Panc1 (cell line): ENCODE measurements at regions not wholly inside any gene's neighbourhood (a gene's known extent, or its start where the extent isn't known, plus 50 kb on each side); places are given as distances from the start of the nearest gene placed in this dataset.

Experiments used
- CTCF ChIP-seq: fragments of 450-650 bp; IDR thresholded peaks from 2 replicates; pipeline ENCODE4 v1.5.1; 2017; ENCODE audit warnings: mild to moderate bottlenecking
- POLR2AphosphoS5 ChIP-seq: IDR thresholded peaks from 2 replicates; pipeline ENCODE4 v1.6.1; 2012; ENCODE audit warnings: mild to moderate bottlenecking, low read depth, low read length, moderate library complexity
- SIN3A ChIP-seq: IDR thresholded peaks from 2 replicates; pipeline ENCODE4 v1.6.1; 2012; ENCODE audit warnings: low read depth, mild to moderate bottlenecking, low read length, moderate library complexity, borderline replicate concordance; ENCODE audit not compliant: insufficient read depth
- TCF7L2 ChIP-seq: IDR thresholded peaks from 2 replicates; pipeline ENCODE4 v1.6.1; 2011; ENCODE audit warnings: mild to moderate bottlenecking, low read depth, low read length, inconsistent platforms

GRCh38 chr1:243979396-243979795 is 71.7 kb upstream of the ZBTB18 start:
- TF ChIP-seq SIN3A: no peak
- TF ChIP-seq POLR2AphosphoS5: no peak
- TF ChIP-seq CTCF: no peak
- no peak for TF ChIP-seq TCF7L2
